ENCODE measurements at regions not wholly inside any gene's neighbourhood (a gene's known extent, or its start where the extent isn't known, plus 50 kb on each side); places are given as distances from the start of the nearest gene placed in this dataset.
"Not testable (repeated sequence)": the region's sequence is repeated elsewhere in the genome, so short reads cannot be mapped to it uniquely, and the experiment has no call there.

GRCh38 chr6:139446138-139446715, 71.8 kb upstream of the CITED2 start:
- no peak for DNase-seq (ENCODE audit: low read depth in 1 of 2, low spot score in 1 of 2)

- DNase-seq (ENCODE audit: low read depth in 1 of 2, low spot score in 1 of 2): not testable (repeated sequence)
Observed at GRCh38 chr6:139444273-139444787, 69.9 kb upstream of the CITED2 start.

DNA sequence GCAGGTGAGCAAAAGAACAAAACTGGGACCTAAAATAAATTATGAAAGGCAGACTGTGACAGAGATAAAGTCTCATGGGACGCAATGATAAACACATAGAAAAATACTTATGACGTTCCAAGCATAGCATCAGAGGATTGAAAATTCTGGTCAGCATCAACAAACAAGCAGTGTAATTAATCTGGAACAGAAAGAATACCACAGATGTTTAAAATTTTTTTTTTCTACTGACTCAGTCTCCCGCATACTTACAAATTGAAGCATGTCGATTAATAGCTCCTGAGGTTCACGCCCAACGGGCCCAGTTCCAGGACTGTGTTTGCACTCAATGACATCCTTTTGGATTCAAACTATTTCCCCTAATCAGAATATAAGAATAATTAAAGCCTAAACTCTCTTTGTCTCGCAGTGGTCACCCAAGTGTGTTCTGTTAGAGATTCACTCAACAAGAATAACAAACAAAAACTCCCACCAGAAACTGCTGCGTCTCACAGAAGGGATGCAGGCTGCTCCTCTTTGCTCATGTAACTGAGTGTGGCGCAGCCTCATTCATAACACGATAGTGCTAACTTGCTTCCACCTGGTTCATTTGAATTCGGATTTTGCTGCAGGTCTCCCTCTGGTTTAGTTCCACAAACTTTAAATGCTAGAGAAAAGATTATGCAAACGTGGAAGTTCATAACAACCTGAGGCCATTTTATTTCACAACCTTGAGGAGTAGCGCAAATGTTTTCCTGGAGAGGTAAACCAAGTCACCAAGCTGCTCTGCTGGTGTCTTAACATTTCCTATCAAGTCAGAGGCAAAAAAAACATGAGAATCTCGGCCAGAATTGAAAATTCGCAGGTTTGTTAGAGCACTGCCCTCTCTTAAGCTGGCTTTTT, 69.0 kb upstream of the CITED2 start:
- no peak for DNase-seq (ENCODE audit: low read depth in 1 of 2, low spot score in 1 of 2)

DNA sequence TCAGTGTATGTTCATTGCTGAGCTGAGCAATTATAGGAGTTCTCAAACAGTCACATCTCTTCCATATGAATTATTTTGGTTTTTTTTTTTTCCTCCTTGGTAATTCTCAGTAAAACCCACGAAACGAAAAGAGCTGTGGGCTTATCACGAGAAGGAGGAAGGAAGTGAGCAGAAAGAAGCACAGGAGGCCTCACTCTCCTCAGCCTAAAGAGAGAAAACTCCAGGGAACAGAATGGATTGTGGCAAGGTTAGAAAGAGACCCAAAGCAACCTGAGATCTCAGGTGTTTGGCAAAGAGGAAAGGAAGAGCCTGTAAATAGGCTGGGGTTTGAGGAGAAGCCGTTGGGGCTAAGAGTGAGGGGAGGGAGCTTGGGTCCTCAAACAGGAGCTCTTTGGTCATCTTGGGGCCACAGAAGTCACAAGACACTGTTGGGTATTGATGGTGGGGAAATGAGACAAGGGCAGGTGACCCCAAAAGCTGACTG, 67.8 kb upstream of the CITED2 start:
- DNase-seq (ENCODE audit: low read depth in 1 of 2, low spot score in 1 of 2): no peak

DNA sequence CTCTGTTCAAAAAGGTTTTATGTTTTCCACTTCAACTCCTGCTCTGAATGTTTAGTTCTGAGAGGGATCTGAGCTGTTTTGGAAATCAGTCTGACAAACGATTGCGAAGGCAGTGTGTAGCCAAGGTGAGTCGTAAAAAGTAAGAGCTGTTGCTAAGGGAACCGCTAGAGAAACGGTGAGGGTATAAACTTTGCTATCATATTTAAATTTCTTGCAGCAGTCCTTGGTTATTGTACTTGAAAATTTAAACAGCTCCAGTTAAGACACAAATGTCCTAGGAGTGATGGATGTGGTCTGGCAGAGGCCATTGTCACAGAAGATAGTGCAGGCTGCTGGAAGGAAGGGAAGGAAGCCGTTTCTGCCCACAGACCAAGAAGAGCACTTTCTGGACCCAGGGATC, 64.9 kb upstream of the CITED2 start:
- DNase-seq (ENCODE audit: low read depth in 1 of 2, low spot score in 1 of 2): no peak

DNA sequence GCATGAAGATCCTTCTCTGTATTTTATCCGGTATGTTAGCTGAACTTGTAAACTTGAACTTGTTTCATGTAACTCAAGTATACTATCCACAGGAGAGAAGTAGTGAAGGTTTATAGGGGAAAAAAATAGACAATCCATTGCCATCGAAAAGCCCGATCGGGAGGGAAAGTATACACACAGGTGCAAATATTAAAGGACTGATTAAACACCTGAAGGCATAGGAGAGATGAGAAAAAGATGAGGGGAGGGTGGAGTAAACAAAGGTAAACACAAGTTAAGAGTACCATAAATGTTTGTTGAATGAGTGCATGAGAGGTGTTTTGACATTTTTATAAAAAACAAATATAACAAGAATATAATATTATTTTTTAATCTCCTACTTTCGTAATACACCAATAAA, 64.3 kb upstream of the CITED2 start:
- DNase-seq (ENCODE audit: low read depth in 1 of 2, low spot score in 1 of 2): no peak

GRCh38 chr6:139436957-139437348, 62.5 kb upstream of the CITED2 start:
- DNase-seq (ENCODE audit: low read depth in 1 of 2, low spot score in 1 of 2): no peak

GRCh38 chr6:139436200-139436956, 61.9 kb upstream of the CITED2 start:
- no peak for DNase-seq (ENCODE audit: low read depth in 1 of 2, low spot score in 1 of 2)

- DNase-seq (ENCODE audit: low read depth in 1 of 2, low spot score in 1 of 2): no peak
Observed at GRCh38 chr6:139433631-139434419, 59.4 kb upstream of the CITED2 start.

- no peak for DNase-seq (ENCODE audit: low read depth in 1 of 2, low spot score in 1 of 2)
Observed at GRCh38 chr6:139431602-139431956, 57.1 kb upstream of the CITED2 start.

DNA sequence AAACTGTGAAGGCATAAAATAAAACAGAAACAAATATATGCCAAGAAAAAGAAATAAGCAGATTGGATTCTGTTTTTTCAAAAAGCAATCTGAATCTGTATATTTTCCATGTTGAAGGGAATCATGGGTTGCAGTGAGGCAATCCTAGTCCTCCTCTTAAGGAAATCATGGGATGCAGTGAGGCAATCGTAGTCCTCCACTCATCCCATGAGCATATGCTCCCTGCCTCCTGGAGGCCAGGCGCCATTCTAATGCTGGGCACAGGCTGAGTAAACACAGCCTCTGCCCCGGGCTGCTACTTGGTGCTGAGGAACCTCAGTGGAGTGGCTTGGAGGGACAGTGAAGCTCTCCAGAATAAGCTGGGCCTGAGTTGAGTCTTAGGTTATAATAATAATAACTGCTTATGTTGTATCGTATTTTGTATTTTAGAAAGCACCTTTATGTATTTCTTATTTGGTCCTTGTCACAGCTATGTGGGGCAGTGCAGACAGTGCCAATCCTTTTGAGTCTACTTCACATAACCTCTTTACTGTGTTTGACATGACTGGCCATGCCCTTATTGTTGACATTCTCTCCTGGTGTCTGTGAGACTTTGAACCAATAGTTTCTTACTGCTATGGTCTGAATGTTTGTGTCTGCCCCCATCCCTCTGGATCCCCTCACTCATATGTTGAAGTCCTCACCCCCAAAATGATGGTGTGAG, 56.6 kb upstream of the CITED2 start:
- DNase-seq (ENCODE audit: low read depth in 1 of 2, low spot score in 1 of 2): no peak

- DNase-seq (ENCODE audit: low read depth in 1 of 2, low spot score in 1 of 2): no peak
Observed at GRCh38 chr6:139429580-139430145, 55.2 kb upstream of the CITED2 start.

- no peak for DNase-seq (ENCODE audit: low read depth in 1 of 2, low spot score in 1 of 2)
Observed at GRCh38 chr6:139427199-139427598, 52.8 kb upstream of the CITED2 start.

DNA sequence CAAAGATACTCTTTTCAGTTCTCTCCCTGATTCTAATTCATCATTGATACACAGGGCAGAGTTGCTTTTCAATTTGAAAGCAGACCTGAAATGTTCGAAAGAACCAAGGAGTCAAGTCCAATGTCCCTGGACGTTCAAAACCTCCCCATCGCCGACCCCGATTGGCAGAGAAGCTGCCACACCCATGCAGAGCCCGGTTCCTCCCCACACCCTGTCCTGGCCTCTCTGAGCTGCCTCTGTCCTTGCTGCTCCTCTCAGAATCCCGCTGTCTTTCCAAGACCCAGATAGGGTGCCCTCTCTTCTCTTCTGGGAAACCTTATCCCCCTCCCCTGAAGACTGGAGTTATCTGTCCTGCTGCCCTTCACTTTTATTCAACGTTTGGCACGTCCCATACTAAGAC, 52.3 kb upstream of the CITED2 start:
- no peak for DNase-seq (ENCODE audit: low read depth in 1 of 2, low spot score in 1 of 2)

DNA sequence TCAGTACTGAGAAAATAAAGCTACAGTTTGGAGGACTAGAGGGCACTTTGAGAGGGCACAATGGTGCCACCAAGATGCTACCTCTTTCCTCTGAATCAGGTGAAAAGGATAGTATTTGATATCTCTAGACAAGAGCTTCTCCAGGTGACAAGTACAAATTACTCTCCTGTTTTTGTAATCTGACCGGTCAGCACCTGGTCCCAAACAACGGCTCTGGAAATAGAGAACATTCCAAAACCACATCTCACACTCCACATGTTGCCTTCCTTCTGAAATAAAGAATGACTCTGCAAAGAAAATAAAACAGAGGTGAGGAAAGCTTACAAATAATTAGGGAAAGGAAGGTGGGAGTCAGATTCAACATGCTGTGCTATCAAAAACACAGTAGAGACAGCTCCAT, 51.3 kb upstream of the CITED2 start:
- DNase-seq (ENCODE audit: low read depth in 1 of 2, low spot score in 1 of 2): no peak

DNA sequence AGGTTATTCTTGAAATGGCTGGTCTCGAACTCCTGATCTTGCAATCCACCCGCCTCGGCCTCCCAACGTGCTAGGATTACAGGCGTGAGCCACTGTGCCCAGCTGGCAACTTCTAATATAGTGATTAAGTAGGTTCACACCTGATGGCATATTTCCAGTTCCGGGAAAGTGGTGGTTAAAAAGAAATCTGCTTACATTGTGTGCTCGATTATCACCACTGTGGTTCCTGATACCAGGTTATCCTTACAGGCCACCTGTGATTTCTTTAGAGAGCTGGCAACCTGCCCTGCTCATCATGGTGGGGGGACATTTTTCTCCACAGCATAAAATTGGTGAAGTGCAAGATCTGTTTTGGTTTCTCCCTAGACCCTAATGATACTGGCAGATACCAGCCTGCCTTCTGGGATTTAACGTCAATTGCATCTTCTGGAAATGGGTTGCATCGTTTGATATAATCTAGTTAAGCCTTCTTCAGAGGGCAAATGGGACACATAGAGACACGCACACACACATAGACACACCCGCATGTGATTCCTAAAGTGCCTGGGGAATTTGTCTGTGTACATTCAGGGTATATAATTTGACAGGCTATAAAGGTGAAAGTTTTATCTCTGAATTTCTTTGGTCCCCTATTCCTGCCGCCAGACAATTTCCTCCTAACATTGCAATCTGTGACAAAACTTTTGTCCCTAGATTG, 49.7 kb upstream of the CITED2 start:
- no peak for DNase-seq (ENCODE audit: low read depth in 1 of 2, low spot score in 1 of 2)
